Hepatocyte (in vitro differentiated cells): ENCODE measurements at regions not wholly inside any gene's neighbourhood (a gene's known extent, or its start where the extent isn't known, plus 50 kb on each side); places are given as distances from the start of the nearest gene placed in this dataset.

ENCODE experiments used
- DNase-seq: peaks from one replicate; pipeline ENCODE4 v3.0.0-alpha.2; 2016; ENCODE audit warnings: low spot score
- H2AFZ ChIP-seq: fragments of 200-600 bp; sonication (generic); 2 replicates; pipeline ENCODE4 v1.6.0; 2016; ENCODE audit warnings: antibody characterized with exemption, mild to moderate bottlenecking
- H3K27ac ChIP-seq: fragments of 200-600 bp; sonication (generic); 2 replicates; pipeline ENCODE4 v1.5.1; 2016; ENCODE audit warnings: mild to moderate bottlenecking
- H3K27me3 ChIP-seq: fragments of 200-600 bp; sonication (generic); 2 replicates; pipeline ENCODE4 v1.6.1; 2016
- H3K36me3 ChIP-seq: fragments of 200-600 bp; sonication (generic); replicated peaks from 2 replicates; pipeline ENCODE4 v1.5.1; 2016; ENCODE audit warnings: low read depth; ENCODE audit not compliant: insufficient read depth
- H3K4me1 ChIP-seq: fragments of 200-600 bp; sonication (generic); 2 replicates; pipeline ENCODE4 v1.5.1; 2016; ENCODE audit warnings: mild to moderate bottlenecking, moderate library complexity; ENCODE audit not compliant: insufficient read depth
- H3K4me2 ChIP-seq: fragments of 200-600 bp; sonication (generic); 2 replicates; pipeline ENCODE4 v1.6.0; 2016
- H3K4me3 ChIP-seq: fragments of 200-600 bp; sonication (generic); 2 replicates; pipeline ENCODE4 v1.5.1; 2016; ENCODE audit warnings: mild to moderate bottlenecking
- H3K79me2 ChIP-seq: fragments of 200-600 bp; sonication (generic); 2 replicates; pipeline ENCODE4 v1.6.0; 2017; ENCODE audit warnings: mild to moderate bottlenecking
- H3K9me2 ChIP-seq: fragments of 200-600 bp; sonication (generic); replicated peaks from 2 replicates; pipeline ENCODE4 v1.6.0; 2017; ENCODE audit warnings: mild to moderate bottlenecking; ENCODE audit not compliant: insufficient read depth
- H3K9me3 ChIP-seq: fragments of 200-600 bp; sonication (generic); 2 replicates; pipeline ENCODE4 v1.5.1; 2016; ENCODE audit warnings: low read depth, mild to moderate bottlenecking
- H4K20me1 ChIP-seq: fragments of 200-600 bp; sonication (generic); 2 replicates; pipeline ENCODE4 v1.6.0; 2016; ENCODE audit warnings: mild to moderate bottlenecking; ENCODE audit not compliant: insufficient read depth, poor library complexity, severe bottlenecking
- EZH2 ChIP-seq: fragments of 200-600 bp; sonication (generic); IDR thresholded peaks from 2 replicates; pipeline ENCODE4 v1.6.1; 2016; ENCODE audit warnings: antibody characterized with exemption, mild to moderate bottlenecking, borderline replicate concordance
- EZH2phosphoT487 ChIP-seq: fragments of 200-600 bp; sonication (generic); IDR thresholded peaks from one replicate; pipeline ENCODE4 v1.6.1; 2018; ENCODE audit warnings: antibody characterized with exemption, mild to moderate bottlenecking, low read depth, moderate library complexity; ENCODE audit not compliant: unreplicated experiment, severe bottlenecking
- WGBS: methylation state at CpG from one replicate; pipeline ENCODE4 v1.1.6; 2016; ENCODE audit warnings: low lambda C conversion rate; ENCODE audit errors: missing lambda C conversion rate; 5-methylcytosine and 5-hydroxymethylcytosine counted together
- TF ChIP-seq, protein P1 (sequence below): fragments of 200-600 bp; sonication (generic); IDR thresholded peaks from 2 replicates; pipeline ENCODE4 v1.5.1; 2016; ENCODE audit warnings: antibody characterized with exemption, mild to moderate bottlenecking; ENCODE audit not compliant: poor library complexity

DNA sequence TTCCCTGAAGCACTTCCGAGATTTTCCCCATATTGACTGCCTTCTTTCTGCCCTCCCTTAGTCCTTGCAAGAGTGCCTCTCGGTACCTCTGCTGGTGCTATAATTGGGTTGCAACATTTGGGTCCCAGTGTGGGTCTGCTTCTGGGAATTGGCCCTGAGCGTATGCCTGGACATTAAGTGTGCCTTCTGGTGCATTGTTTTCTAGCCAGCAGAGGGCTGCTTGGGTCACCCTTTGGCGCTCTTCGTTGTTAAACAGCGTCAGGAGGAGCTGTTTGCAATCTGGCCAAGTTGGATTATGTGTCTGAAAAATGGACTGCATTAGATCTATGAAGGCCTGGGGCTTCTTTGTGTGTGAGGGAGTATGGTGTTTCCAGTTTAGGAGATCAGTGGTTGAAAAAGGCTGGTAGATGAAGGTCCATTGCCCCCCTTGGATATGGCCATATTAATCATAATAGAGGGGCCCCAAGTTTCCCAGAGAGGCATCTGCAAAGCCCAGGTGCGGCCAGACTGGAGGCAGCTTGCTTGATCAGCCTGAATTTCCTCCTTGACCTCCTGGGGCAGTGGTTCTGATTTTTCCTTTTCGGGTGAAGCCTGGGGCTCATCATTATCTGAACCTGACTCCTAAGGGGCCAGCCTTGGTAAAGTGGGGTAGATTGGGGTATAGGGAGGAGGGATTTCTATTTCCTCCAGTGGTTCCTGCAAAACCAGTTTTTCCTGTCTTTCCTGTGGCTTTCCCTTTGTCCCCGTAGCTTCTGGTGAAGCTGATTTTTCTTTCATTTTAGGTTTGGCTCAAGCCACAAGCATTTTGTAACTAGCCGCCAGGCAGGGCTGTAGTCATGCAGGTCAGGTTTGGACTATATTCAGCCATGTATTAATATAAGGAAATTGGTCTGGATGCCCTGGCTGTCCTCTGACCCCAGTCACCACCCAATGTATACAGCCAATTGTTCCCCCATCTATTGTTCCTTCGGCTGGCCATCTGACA is 85.4 kb upstream of the GPR6 start:
- Histone ChIP-seq H3K4me1 (peaks cover 5% of the 10 kb centered on the region), H2AFZ (no peak overlapping the region), H3K27me3 (no peaks in the 10 kb centered on the region), H3K4me3 (no peak overlapping the region), H3K27ac (peak overlapping the region; percentile 33), H3K9me3 (no peaks in the 10 kb centered on the region), H3K36me3 (no peaks in the 10 kb centered on the region), H3K79me2 (no peaks in the 10 kb centered on the region), H3K4me2 (peak overlapping the region; percentile 31), H3K9me2 (no peaks in the 10 kb centered on the region), H4K20me1 (no peaks in the 10 kb centered on the region)
- TF ChIP-seq EZH2phosphoT487 (no peak), EZH2 (no peak)
- TF ChIP-seq, protein P1, sequence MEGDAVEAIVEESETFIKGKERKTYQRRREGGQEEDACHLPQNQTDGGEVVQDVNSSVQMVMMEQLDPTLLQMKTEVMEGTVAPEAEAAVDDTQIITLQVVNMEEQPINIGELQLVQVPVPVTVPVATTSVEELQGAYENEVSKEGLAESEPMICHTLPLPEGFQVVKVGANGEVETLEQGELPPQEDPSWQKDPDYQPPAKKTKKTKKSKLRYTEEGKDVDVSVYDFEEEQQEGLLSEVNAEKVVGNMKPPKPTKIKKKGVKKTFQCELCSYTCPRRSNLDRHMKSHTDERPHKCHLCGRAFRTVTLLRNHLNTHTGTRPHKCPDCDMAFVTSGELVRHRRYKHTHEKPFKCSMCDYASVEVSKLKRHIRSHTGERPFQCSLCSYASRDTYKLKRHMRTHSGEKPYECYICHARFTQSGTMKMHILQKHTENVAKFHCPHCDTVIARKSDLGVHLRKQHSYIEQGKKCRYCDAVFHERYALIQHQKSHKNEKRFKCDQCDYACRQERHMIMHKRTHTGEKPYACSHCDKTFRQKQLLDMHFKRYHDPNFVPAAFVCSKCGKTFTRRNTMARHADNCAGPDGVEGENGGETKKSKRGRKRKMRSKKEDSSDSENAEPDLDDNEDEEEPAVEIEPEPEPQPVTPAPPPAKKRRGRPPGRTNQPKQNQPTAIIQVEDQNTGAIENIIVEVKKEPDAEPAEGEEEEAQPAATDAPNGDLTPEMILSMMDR = peak; percentile 2
- 65% methylated on average over 11 of the region's 11 CpGs for WGBS
- DNase-seq = peak; percentile 59

DNA sequence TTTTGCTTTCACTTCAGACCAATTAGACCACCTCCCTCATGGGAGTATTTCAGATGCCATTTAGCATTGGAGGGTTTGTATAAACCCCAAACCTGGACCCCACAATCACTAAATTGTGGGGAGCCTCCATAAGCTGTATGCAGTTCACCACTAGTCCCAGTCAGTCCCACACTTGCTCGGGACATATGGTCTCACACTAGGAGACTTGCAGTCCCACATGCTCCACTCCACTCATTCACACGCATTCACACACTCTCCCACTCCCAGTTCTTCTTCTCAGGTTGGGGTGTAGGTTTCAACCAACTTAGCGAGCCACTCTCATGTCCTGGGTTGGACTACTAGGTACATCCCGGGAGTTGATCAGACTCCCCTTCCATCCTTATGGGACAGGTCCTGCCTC is 84.5 kb upstream of the GPR6 start:
- no peak for TF ChIP-seq EZH2phosphoT487
- TF ChIP-seq, protein P1 = no peak
- H3K9me2 ChIP-seq = no peaks in the 10 kb centered on the region
- H3K4me2 ChIP-seq = peak overlapping the region; percentile 31
- no peaks in the 10 kb centered on the region for H3K27me3 ChIP-seq
- WGBS = 95% methylated on average over 4 of the region's 4 CpGs
- H3K4me3 ChIP-seq = no peak overlapping the region
- H4K20me1 ChIP-seq = no peaks in the 10 kb centered on the region
- H3K4me1 ChIP-seq = peaks cover 5% of the 10 kb centered on the region
- H3K27ac ChIP-seq = peak overlapping the region; percentile 29
- no peak overlapping the region for H2AFZ ChIP-seq
- H3K9me3 ChIP-seq = no peaks in the 10 kb centered on the region
- no peaks in the 10 kb centered on the region for H3K36me3 ChIP-seq
- H3K79me2 ChIP-seq = no peaks in the 10 kb centered on the region
- DNase-seq = no peak

DNA sequence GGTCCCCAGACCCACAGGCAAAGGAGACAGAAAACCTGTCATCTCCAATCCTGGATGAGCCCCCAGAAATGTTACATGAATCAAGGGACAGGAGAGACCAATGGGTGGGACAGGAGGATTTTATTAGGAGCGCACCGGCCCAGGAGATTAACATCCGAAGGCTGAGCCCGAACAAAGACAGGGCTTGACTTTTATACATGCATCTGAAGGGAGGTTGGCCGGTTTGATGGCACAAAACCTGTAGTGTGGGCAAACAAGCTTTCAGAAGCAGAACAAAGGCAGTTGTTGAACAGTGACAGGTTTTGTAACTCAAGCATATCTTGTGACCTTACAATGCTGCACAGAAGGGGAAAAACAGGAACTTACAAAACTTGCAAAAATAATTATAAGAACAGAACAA is 83.9 kb upstream of the GPR6 start:
- H4K20me1 ChIP-seq = no peaks in the 10 kb centered on the region
- H3K4me2 ChIP-seq = no peak overlapping the region
- no peaks in the 10 kb centered on the region for H3K79me2 ChIP-seq
- H3K9me2 ChIP-seq = no peaks in the 10 kb centered on the region
- H3K4me1 ChIP-seq = peaks cover 5% of the 10 kb centered on the region
- H3K9me3 ChIP-seq = no peaks in the 10 kb centered on the region
- H3K4me3 ChIP-seq = no peak overlapping the region
- no peak for DNase-seq
- TF ChIP-seq EZH2 = no peak
- no peak for TF ChIP-seq EZH2phosphoT487
- TF ChIP-seq, protein P1 = no peak
- no peaks in the 10 kb centered on the region for H3K27me3 ChIP-seq
- no peak overlapping the region for H3K27ac ChIP-seq
- 95% methylated on average over 5 of the region's 5 CpGs for WGBS
- no peaks in the 10 kb centered on the region for H3K36me3 ChIP-seq
- H2AFZ ChIP-seq = no peak overlapping the region
